Anterior cingulate cortex (tissue), 58 donors: ENCODE measurements at regions not wholly inside any gene's neighbourhood (a gene's known extent, or its start where the extent isn't known, plus 50 kb on each side); places are given as distances from the start of the nearest gene placed in this dataset.
"Not testable (repeated sequence)": the region's sequence is repeated elsewhere in the genome, so short reads cannot be mapped to it uniquely, and the experiment has no call there.

Source experiments
- DNase-seq, 58 donors: peaks; one replicate each; lab custom pipeline; 2025; lab: John Stamatoyannopoulos, UW

DNA sequence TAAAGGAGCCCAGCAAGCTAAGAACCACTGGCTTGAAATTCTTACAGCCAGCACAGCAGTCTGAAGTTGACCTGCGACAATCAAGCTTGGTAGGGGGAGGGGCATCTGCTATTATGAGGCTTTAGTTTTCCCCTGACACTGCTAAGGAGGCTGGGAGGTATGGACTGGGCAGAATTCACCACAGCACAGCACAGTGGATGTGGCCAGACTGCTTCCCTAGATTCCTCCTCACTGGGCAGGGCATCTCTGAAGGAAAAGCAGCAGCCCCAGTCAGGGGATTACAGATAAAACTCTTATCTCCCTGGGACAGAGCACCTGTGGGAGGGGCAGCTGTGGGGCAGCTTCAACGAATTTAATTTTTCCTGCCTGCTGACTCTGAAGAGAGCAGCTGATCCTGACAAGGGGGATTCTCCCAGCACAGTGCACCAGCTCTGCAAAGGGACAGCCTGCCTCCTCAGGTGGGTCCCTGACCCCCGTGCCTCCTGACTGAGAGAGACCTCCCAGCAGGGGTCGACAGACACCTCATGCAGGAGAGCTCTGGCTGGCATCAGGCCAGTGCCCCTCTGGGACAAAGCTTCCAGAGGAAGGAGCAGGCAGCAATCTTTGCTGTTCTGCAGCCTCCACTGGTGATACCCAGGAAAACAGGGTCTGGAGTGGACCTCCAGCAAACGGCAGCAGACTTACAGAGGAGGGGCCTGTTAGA lies 71.6 kb upstream of the CARMIL1 start:
- DNase-seq, result not testable (repeated sequence)

DNA sequence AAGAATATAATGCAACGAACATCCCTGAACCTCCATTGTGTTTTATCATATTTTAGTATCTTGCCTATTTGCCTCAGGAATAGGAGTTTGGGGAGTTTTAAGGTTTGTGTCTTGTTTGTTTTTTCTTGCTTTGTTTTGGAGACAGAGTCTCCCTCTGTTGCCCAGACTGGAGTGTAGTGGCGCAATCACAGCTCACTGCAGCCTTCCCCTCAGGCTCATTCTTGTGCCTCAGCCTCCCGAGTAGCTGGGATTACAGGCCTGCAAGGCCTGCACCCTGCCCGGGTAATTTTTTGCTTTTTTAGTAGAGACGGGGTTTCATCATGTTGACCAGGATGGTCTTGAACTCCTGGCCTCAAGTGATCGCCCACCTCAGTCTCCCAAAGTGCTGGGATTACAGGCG lies 63.3 kb upstream of the CARMIL1 start:
- DNase-seq, result no peak

DNA sequence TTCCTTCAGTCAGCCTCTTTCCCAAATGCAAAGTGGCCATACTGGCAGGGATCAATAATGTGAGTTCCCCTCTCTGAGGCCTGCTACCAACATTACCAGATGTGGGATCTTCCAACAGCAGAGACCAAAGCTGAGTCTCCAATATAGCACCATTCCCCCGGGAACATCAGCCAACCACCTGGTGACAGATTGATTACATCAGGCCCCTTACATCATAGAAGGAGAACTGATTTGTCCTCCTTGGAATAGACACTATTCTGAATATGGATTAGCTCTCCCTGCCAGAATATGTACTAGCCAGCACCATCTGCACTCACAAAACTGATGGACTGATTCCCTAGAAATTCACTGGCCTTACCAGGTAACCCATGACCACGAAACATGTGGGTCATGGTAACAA lies 61.9 kb upstream of the CARMIL1 start:
- DNase-seq, result no peak

DNA sequence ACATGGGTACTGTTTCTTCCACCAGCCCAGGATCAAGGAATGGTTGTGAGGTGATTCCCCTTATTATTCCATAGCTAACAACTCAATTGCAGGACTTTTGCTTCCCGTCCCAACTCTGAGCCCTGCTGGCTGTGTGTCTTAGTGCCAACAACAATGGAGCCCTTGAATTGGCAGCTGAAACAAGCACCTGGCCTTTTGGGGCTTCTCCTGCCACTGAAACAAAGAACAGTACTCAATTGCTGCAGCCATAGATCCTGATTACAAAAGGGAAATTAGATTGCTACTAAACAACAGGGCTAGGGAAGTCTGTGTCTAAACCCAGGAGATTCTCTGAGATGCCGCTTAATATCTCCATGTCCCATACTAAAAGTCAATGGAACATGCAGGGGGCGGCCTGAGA lies 61.3 kb upstream of the CARMIL1 start:
- peak in 1 of 58 donors; percentile 3 for DNase-seq

DNA sequence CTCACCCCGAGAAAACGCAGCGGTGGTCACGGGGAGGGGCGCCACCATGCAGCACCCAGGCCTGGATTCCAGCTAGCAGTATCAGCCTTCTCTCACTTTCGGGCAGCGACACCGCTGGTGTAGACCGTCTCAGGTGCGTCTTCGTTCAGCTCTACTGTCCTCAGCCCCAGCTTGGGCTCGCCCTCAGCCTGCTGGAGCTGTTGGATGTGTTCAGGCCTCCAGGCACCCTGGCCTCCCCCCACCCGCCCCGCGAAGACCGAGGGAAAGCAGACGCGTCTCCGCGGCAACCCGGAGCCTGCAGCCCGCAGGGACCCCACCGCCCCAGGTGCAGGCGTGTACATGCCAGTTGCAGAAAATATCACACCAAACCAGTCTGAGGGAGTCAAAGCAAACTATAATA lies 60.8 kb upstream of the CARMIL1 start:
- DNase-seq, result no peak

DNA sequence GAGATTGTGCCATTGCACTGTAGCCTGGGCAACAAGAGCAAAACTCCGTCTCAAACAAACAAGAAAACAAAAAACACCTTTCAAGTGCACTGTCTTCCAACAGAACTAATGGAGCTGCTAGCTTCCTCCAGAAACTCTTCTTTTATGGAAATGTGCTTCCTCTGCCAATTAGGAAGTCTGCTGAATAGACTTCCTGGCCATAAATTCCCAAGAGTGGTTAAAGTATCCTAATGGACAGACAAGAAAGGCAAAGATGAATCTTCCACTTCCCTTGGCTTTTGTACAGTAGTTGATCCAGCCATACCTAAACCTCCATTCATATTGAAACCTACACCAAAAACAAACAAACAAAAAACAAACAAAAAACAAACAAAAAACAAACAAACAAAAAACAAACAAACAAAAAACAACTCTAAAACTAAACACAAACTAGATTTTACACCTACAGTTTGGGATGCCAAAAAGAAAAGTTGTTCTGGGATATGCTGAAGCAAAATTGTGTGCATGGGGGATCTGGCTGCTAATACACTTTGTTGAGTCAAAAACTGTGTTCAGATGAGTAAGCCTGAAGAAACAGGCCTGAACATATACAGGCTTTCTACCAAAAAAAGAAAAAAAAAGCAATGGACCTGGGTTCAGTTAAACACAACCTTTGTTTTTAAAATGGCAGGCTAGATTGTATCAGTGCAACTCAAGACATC lies 59.8 kb upstream of the CARMIL1 start:
- no peak for DNase-seq

DNA sequence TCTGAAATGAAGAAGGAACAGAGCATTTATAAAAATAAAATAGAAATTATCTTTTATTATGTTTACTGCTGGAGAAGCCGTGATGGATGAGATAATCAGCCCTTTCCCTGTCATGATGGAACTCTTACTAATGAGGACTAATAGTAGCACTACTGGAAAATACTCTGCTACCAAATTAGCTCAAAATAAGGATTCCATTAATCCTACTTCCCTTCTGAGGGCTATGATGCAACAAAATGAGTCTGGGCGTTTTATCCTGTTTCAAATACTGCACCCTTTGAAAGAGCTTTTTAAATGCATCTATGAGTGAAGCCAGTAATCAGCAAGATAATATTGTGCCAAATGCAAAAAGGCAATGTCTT lies 59.3 kb upstream of the CARMIL1 start:
- no peak for DNase-seq

DNA sequence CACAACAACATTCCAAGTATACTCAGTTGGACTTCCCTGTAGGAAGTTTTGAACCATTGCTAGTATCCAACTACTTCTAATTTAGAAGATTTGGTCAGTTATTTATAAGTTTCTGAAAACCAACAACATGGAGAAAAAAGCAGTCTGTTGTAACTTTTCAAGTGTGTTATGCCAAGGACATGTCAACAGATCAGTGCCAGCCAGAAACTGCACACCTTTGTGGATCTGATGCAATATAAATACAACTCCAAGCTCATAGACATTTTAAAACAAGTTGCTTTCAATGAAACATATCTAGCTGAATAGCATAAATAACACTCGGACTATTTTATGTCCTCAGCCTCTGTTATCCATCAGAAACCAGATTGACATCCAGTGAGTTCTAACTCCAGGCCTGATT lies 58.3 kb upstream of the CARMIL1 start:
- DNase-seq, result no peak

DNA sequence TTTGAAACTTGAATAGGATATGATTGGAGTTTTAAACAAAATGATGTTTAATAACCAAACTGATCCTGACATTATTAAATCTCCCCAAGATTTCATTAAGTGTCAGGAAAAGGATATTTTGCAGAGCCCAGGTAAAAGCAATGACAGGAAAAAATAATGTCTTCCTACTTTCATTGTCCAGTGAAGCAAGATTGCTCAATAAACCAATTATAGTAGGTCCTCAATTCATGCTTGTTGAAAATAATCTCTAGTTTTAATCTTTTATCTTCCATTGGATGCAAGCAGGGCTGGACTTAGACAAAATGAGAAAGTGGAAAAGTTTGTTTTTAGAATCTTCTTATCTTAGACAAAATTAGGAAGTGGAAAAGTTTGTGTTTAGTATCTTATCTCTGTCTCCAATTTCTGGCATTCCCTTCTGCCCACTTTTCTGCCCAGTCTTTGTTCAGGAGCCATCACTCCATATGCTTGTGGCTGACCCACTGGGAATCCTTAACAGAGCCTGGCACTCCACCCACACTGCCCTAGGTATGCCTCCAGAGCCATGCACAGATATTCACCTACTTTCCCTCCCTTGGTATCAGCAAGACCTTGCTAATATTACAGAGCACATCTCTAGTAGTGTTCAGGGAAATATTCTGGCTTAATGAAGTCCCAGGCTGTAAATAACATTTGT lies 57.0 kb upstream of the CARMIL1 start:
- no peak for DNase-seq

DNA sequence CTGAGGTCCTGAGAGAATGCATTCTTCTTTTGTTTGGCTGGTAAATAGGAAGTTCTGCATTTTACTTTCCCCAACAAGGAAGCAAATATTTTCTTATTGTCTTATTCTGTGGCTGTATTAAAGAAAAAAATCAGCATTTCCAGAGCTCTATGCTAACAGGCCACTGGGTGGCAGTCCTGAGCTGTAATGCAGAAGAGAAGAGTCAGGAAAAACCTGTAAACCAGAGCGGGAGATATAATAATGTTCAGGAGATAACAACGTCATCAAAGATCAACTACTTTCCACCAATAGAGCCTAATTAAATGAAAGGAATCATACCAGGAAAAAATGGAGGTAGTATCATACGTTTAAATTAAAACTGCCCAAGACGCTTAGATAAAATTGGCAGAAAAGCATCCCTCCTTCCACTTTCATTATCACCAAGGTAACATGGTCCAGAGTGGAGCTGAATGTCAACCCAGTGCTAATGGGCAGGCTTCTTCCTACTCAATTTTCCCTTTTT lies 55.6 kb upstream of the CARMIL1 start:
- peak in 34 of 58 donors; percentile 3 to 71 (median 22) for DNase-seq

DNA sequence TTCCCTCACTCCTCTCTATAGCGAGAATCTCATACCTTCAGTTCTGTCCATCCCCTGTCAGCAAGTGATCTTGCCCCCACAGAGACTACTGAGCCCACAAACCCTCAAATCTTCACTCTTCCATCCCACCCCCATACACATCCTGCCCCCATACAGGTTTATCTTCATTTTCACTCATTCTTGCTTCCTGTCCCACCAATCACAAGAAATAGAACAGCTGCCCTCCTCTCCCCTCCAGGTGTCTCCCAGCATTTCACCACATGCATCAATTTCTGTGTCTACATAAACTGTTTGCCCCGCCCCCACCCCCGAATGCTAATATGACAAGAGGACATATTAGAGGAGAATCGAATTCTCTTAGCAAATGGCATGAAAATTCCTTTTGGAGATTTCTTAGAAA lies 54.9 kb upstream of the CARMIL1 start:
- DNase-seq, result no peak

DNA sequence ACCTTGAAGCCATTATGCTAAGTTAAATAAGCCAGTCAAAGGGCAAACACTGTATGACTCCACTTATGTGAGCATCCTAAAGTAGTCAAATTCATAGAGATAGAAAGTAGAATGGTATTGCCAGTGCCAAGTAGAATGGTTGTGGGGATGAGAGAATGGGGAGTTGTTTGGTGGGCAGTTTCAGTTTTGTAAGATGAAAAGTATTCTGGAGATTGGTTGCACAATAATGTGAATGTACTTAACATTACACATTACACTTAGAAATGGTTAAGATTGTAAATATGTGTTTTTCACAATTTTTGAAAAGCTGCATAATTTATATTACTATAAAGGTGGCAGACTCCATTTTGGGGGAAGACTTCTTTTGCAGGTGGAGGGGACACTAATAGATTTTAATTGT lies 51.3 kb upstream of the CARMIL1 start:
- no peak for DNase-seq
